Muscle of arm (tissue), 1 donor: ENCODE measurements at regions not wholly inside any gene's neighbourhood (a gene's known extent, or its start where the extent isn't known, plus 50 kb on each side); places are given as distances from the start of the nearest gene placed in this dataset.

Experiments
- DNase-seq: peaks from one replicate; pipeline ENCODE4 v3.0.0-alpha.2; 2013

- no peak for DNase-seq
Observed at GRCh38 chr4:59068722-59069418, 1958.7 kb upstream of the IGFBP7 start.

GRCh38 chr4:59086410-59086809, 1976.2 kb upstream of the IGFBP7 start:
- no peak for DNase-seq

- DNase-seq: no peak
Observed at GRCh38 chr4:59091146-59092142, 1981.3 kb upstream of the IGFBP7 start.

GRCh38 chr4:59094505-59094904, 1984.3 kb upstream of the IGFBP7 start:
- DNase-seq: no peak

- no peak for DNase-seq
Observed at GRCh38 chr4:59102311-59102710, 1992.1 kb upstream of the IGFBP7 start.

GRCh38 chr4:59120287-59120814, 2010.2 kb upstream of the IGFBP7 start:
- no peak for DNase-seq

- DNase-seq: no peak
Observed at GRCh38 chr4:59122626-59123025, 2012.4 kb upstream of the IGFBP7 start.

- DNase-seq: no peak
Observed at GRCh38 chr4:59126159-59126558, 2016.0 kb upstream of the IGFBP7 start.

GRCh38 chr4:59127006-59127405, 2016.8 kb upstream of the IGFBP7 start:
- no peak for DNase-seq

GRCh38 chr4:59127743-59128142, 2017.6 kb upstream of the IGFBP7 start:
- DNase-seq: no peak

- no peak for DNase-seq
Observed at GRCh38 chr4:59135248-59135985, 2025.2 kb upstream of the IGFBP7 start.

GRCh38 chr4:59161249-59161648, 2038.9 kb upstream of the ADGRL3 start:
- no peak for DNase-seq

GRCh38 chr4:59175617-59176016, 2024.5 kb upstream of the ADGRL3 start:
- DNase-seq: no peak

- DNase-seq: no peak
Observed at GRCh38 chr4:59179372-59179771, 2020.8 kb upstream of the ADGRL3 start.

- no peak for DNase-seq
Observed at GRCh38 chr4:59180161-59180560, 2020.0 kb upstream of the ADGRL3 start.

GRCh38 chr4:59180969-59181368, 2019.2 kb upstream of the ADGRL3 start:
- DNase-seq: no peak

GRCh38 chr4:59195839-59196238, 2004.3 kb upstream of the ADGRL3 start:
- DNase-seq: no peak

- no peak for DNase-seq
Observed at GRCh38 chr4:59200992-59201391, 1999.1 kb upstream of the ADGRL3 start.

- no peak for DNase-seq
Observed at GRCh38 chr4:59217910-59218631, 1982.1 kb upstream of the ADGRL3 start.

- no peak for DNase-seq
Observed at GRCh38 chr4:59222221-59222620, 1977.9 kb upstream of the ADGRL3 start.

GRCh38 chr4:59223292-59223941, 1976.7 kb upstream of the ADGRL3 start:
- no peak for DNase-seq
